NCI-H510A (cell line): ENCODE measurements at regions not wholly inside any gene's neighbourhood (a gene's known extent, or its start where the extent isn't known, plus 50 kb on each side); places are given as distances from the start of the nearest gene placed in this dataset.

Source experiments
- DNase-seq: peaks from one replicate; lab custom pipeline; 2025; lab: John Stamatoyannopoulos, UW

GRCh38 chrX:112901869-112902725, 61.5 kb upstream of the AMOT start:
- no peak for DNase-seq

- no peak for DNase-seq
Observed at GRCh38 chrX:112896051-112896450, 55.4 kb upstream of the AMOT start.
